IMR-90 (cell line): ENCODE measurements at regions not wholly inside any gene's neighbourhood (a gene's known extent, or its start where the extent isn't known, plus 50 kb on each side); places are given as distances from the start of the nearest gene placed in this dataset.

ENCODE experiments used
- ATAC-seq: fragments of 200-7000 bp; cut with Tn5 transposase; 2 replicates; pipeline ENCODE4 v1.9.1; 2020; ENCODE audit warnings: low read depth, mild to moderate bottlenecking, moderate library complexity
- BruUV-seq: library from RNA; stranded (reverse); fragments of 400-500 nt; replicated peaks from 2 replicates; lab custom pipeline; 2021; lab: Mats Ljungman, UMichigan
- CTCF ChIA-PET: fragments of 300-600 bp; formaldehyde crosslinking; extraction: SDS; loops from one replicate; lab custom pipeline; 2021; ENCODE audit warnings: antibody characterized with exemption; lab: Yijun Ruan, JAX
- POLR2A ChIA-PET: fragments of 300-600 bp; sonication (Branson Sonifier 250); formaldehyde crosslinking; loops from one replicate; lab custom pipeline; 2022; ENCODE audit warnings: antibody characterized with exemption; ENCODE audit not compliant: unreplicated experiment; lab: Charles Lee
- DNase-seq: peaks from one replicate; pipeline ENCODE4 v3.0.0; 2013
- H2AFZ ChIP-seq: replicated peaks from 2 replicates; pipeline ENCODE3; 2013; ENCODE audit warnings: low read length, mild to moderate bottlenecking; ENCODE audit not compliant: poor library complexity
- H2AK5ac ChIP-seq: 2 replicates; pipeline ENCODE4 v1.6.1; 2013; ENCODE audit warnings: low read depth, low read length, inconsistent platforms
- H2AK9ac ChIP-seq: replicated peaks from 2 replicates; pipeline ENCODE3; 2013; ENCODE audit warnings: mild to moderate bottlenecking, low read depth, low read length, moderate library complexity; ENCODE audit not compliant: poor library complexity
- H2BK120ac ChIP-seq: 2 replicates; pipeline ENCODE4 v1.6.1; 2013; ENCODE audit warnings: low read depth, low read length, inconsistent platforms
- H2BK15ac ChIP-seq: 3 replicates; pipeline ENCODE4 v1.6.1; 2013; ENCODE audit warnings: low read depth, low read length, inconsistent platforms
- H2BK20ac ChIP-seq: 2 replicates; pipeline ENCODE4 v1.6.1; 2013; ENCODE audit warnings: low read depth, mild to moderate bottlenecking, inconsistent platforms, low read length, moderate library complexity
- H2BK5ac ChIP-seq: 2 replicates; pipeline ENCODE4 v1.6.1; 2013; ENCODE audit warnings: mild to moderate bottlenecking, low read depth, low read length, inconsistent platforms; ENCODE audit not compliant: poor library complexity, severe bottlenecking
- H3K14ac ChIP-seq: replicated peaks from 2 replicates; pipeline ENCODE4 v1.6.1; 2013; ENCODE audit warnings: low read depth, low read length, inconsistent platforms
- H3K18ac ChIP-seq: 2 replicates; pipeline ENCODE4 v1.6.1; 2013; ENCODE audit warnings: low read depth, low read length, control low read depth
- H3K23ac ChIP-seq: 2 replicates; pipeline ENCODE4 v1.6.1; 2013; ENCODE audit warnings: low read depth, low read length, inconsistent platforms
- H3K27ac ChIP-seq: 2 replicates; pipeline ENCODE4 v1.5.1; 2013; ENCODE audit warnings: mild to moderate bottlenecking, control low read depth, low read length; ENCODE audit not compliant: insufficient read depth
- H3K27me3 ChIP-seq: 2 replicates; pipeline ENCODE4 v1.6.1; 2013; ENCODE audit warnings: low read length; ENCODE audit not compliant: control insufficient read depth, insufficient read depth
- H3K36me3 ChIP-seq: 2 replicates; pipeline ENCODE4 v1.6.1; 2013; ENCODE audit warnings: low read length, mixed read lengths; ENCODE audit not compliant: control insufficient read depth, insufficient read depth
- H3K4ac ChIP-seq: 2 replicates; pipeline ENCODE4 v1.6.1; 2013; ENCODE audit warnings: low read depth, low read length, inconsistent platforms
- H3K4me1 ChIP-seq: 2 replicates; pipeline ENCODE4 v1.6.1; 2013; ENCODE audit warnings: low read length, mixed read lengths; ENCODE audit not compliant: control insufficient read depth, insufficient read depth
- H3K4me2 ChIP-seq: 2 replicates; pipeline ENCODE4 v1.6.1; 2013; ENCODE audit warnings: low read depth, mild to moderate bottlenecking, control low read depth, low read length, moderate library complexity
- H3K4me3 ChIP-seq: 2 replicates; pipeline ENCODE4 v1.5.1; 2013; ENCODE audit warnings: low read depth, mild to moderate bottlenecking, control low read depth, low read length, moderate library complexity; ENCODE audit not compliant: insufficient read depth
- H3K56ac ChIP-seq: 2 replicates; pipeline ENCODE4 v1.6.1; 2013; ENCODE audit warnings: low read length, inconsistent platforms; ENCODE audit not compliant: insufficient read depth; ENCODE audit errors: extremely low read depth
- H3K79me1 ChIP-seq, 2 experiments: 2 replicates each; pipeline ENCODE4 v1.6.1; 2013; ENCODE audit warnings: low read length in 2 of 2, inconsistent platforms in 1 of 2, low read depth in 1 of 2
- H3K9ac ChIP-seq: 2 replicates; pipeline ENCODE4 v1.6.1; 2013; ENCODE audit warnings: low read depth, low read length, control low read depth
- H3K9me1 ChIP-seq: 2 replicates; pipeline ENCODE4 v1.6.1; 2013; ENCODE audit warnings: low read length, inconsistent platforms; ENCODE audit not compliant: insufficient read depth
- H3K9me3 ChIP-seq: 2 replicates; pipeline ENCODE4 v1.6.1; 2013; ENCODE audit warnings: low read length; ENCODE audit not compliant: control insufficient read depth, insufficient read depth
- H4K20me1 ChIP-seq: 2 replicates; pipeline ENCODE4 v1.6.1; 2013; ENCODE audit warnings: low read length, inconsistent platforms; ENCODE audit not compliant: insufficient read depth
- H4K5ac ChIP-seq: 2 replicates; pipeline ENCODE4 v1.6.1; 2013; ENCODE audit warnings: mild to moderate bottlenecking, low read depth, low read length, control low read depth
- H4K8ac ChIP-seq, 2 experiments: 2 replicates each; pipeline ENCODE4 v1.6.1; 2013; ENCODE audit warnings: low read depth in 2 of 2, low read length in 2 of 2, control low read depth in 1 of 2, inconsistent platforms in 1 of 2
- H4K91ac ChIP-seq: 2 replicates; pipeline ENCODE4 v1.6.1; 2013; ENCODE audit warnings: low read depth, low read length, inconsistent platforms; ENCODE audit not compliant: insufficient read depth
- CHD1 ChIP-seq: IDR thresholded peaks from 2 replicates; pipeline ENCODE4 v1.6.1; 2012; ENCODE audit warnings: low read depth, low read length, improper control_type of control experiment
- MAFK ChIP-seq: IDR thresholded peaks from 2 replicates; pipeline ENCODE4 v1.6.1; 2012; ENCODE audit warnings: low read depth, low read length, improper control_type of control experiment
- MXI1 ChIP-seq: IDR thresholded peaks from 2 replicates; pipeline ENCODE4 v1.6.1; 2012; ENCODE audit warnings: low read depth, mild to moderate bottlenecking, low read length, moderate library complexity, borderline replicate concordance
- NFE2L2 ChIP-seq: fragments of 150-350 bp; IDR thresholded peaks from 2 replicates; pipeline ENCODE4 v1.6.1; 2016; ENCODE audit warnings: low read depth, mild to moderate bottlenecking, low read length
- POLR2A ChIP-seq: IDR thresholded peaks from 2 replicates; pipeline ENCODE4 v1.6.1; 2012; ENCODE audit warnings: mild to moderate bottlenecking, low read depth, low read length
- RAD21 ChIP-seq: IDR thresholded peaks from 2 replicates; pipeline ENCODE4 v1.6.1; 2012; ENCODE audit warnings: low read length, improper control_type of control experiment
- SMC3 ChIP-seq: fragments of 150-350 bp; IDR thresholded peaks from 2 replicates; pipeline ENCODE4 v1.6.1; 2016; ENCODE audit warnings: low read depth, mild to moderate bottlenecking, antibody characterized with exemption, low read length, moderate library complexity
- WGBS, 2 experiments: methylation state at CpG; one replicate each; pipeline versions ENCODE4 v1.1.5 to v1.1.7; 2013; ENCODE audit warnings: missing lambda C conversion rate in 2 of 2; ENCODE audit not compliant: insufficient read length in 1 of 2; ENCODE audit errors: extremely low coverage in 2 of 2; 5-methylcytosine and 5-hydroxymethylcytosine counted together
- dilution Hi-C: fragments of 300-500 bp; cut with HindIII; formaldehyde crosslinking; loops from one replicate; pipeline ENCODE4 v1.14.3; 2018; ENCODE audit warnings: low sequenced_read_pairs; ENCODE audit not compliant: unreplicated experiment
- in situ Hi-C: fragments of 300-500 bp; cut with MboI; formaldehyde crosslinking; loops from 3 replicates; pipeline ENCODE4 v1.14.3; 2019; ENCODE audit warnings: low sequenced_read_pairs, inconsistent platforms, mixed read lengths
- intact Hi-C: fragments of 100-400 bp; cut with micrococcal nuclease; formaldehyde crosslinking; loops from 2 replicates; pipeline ENCODE4 v1.10.0; 2022
- TF ChIP-seq, protein P1 (sequence below): conservative IDR thresholded peaks from 2 replicates; pipeline ENCODE4 v1.5.1; 2012; ENCODE audit warnings: mild to moderate bottlenecking, low read depth, low read length, improper control_type of control experiment

DNA sequence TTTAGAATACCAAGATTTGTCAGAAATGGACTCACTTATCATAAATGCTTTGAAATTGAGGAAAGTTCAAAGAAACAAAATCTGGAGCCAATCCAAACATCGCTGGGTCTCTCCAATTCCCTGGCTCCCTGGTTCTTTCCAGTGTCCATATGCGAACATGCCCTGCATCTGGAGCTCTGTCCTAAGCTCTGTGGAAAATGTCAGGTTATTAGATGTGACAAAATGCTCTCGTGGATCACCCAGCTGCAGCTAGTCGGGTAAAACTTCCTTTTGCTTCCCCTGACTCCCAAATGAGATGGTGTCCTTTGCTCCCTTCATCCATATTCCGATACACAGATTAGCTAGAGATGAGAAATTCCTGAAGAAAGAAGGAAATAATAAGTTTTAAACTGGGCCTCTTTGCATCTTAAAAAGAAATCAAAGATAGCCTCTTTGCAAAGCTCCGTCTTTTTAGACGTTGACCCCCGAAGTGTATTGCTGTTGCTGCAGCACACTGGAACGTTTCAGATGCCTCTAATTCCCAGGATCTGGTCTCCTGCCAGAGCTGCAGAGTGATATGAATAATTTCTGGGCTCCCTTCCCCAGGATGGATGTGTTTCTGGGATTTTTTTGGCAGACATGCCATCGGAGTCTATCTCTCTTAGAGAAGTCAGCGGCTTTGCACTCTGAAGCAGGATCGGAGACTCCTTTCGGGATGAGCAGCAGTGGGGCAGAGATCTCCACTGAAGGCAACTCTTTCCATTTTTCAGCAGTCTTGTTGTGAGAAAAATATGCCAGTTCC, 102.9 kb downstream of the TEX26 start (continued):
- no peak for TF ChIP-seq MXI1
- no peak for TF ChIP-seq NFE2L2
- no peak for TF ChIP-seq RAD21
- no peak for TF ChIP-seq SMC3
- no peak for TF ChIP-seq MAFK

DNA sequence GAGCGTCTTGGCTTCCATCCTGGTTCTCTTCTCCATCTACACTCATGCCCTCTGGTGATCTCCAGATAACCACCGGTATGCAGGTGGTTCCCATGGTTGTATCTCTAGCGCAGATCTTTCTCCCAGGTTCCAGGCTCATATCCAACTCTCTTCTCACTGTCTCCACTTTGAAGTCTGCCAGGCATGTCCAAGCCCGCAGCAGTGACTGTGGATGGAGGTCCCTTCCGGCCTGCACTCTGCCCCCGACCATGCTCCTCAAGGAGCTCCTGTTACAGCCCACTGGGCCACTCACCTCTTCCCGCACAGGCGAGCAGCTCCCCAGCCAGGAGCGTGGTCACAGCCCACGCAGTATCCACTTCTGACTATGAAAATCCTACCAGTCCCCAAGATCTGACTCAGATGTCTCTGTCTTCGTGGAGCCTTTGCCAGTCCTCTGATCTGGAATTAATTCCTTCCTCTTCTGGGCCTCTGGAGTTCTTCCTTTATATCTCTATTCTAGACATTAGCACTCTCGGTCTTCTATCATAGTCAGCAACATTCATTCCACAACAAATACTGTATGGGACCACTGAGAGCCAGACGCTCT, 100.2 kb downstream of the TEX26 start:
- ATAC-seq (no peak), DNase-seq (no peak)
- H2BK20ac ChIP-seq, result no peak overlapping the region
- no peak overlapping the region for H4K91ac ChIP-seq
- H2AFZ ChIP-seq, result no peak overlapping the region
- H3K9me3 ChIP-seq, result no peaks in the 10 kb centered on the region
- H3K23ac ChIP-seq, result no peak overlapping the region
- no peak overlapping the region for H3K27ac ChIP-seq
- ChIA-PET CTCF (no interaction called here), POLR2A (no interaction called here)
- TF ChIP-seq, protein P1, sequence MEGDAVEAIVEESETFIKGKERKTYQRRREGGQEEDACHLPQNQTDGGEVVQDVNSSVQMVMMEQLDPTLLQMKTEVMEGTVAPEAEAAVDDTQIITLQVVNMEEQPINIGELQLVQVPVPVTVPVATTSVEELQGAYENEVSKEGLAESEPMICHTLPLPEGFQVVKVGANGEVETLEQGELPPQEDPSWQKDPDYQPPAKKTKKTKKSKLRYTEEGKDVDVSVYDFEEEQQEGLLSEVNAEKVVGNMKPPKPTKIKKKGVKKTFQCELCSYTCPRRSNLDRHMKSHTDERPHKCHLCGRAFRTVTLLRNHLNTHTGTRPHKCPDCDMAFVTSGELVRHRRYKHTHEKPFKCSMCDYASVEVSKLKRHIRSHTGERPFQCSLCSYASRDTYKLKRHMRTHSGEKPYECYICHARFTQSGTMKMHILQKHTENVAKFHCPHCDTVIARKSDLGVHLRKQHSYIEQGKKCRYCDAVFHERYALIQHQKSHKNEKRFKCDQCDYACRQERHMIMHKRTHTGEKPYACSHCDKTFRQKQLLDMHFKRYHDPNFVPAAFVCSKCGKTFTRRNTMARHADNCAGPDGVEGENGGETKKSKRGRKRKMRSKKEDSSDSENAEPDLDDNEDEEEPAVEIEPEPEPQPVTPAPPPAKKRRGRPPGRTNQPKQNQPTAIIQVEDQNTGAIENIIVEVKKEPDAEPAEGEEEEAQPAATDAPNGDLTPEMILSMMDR, result no peak
- TF ChIP-seq CHD1, result no peak
- no peak for TF ChIP-seq POLR2A
- no peak for TF ChIP-seq MAFK
- H3K14ac ChIP-seq, result no peak overlapping the region
- H3K56ac ChIP-seq, result no peak overlapping the region
- no peaks in the 10 kb centered on the region for H3K9me1 ChIP-seq
- H3K4ac ChIP-seq, result no peak overlapping the region
- H4K5ac ChIP-seq, result no peak overlapping the region
- no peak overlapping the region for H2AK9ac ChIP-seq
- intact Hi-C loops, result no loop called here
- peaks cover 15% of the 10 kb centered on the region for H3K27me3 ChIP-seq
- in situ Hi-C loops, result loop anchor here (25.0 kb wide), 2 partner anchors 395 to 895 kb away; no protein-coding TSS in a partner anchor
- H3K4me2 ChIP-seq, result no peak overlapping the region
- dilution Hi-C loops, result no loop called here
- H3K36me3 ChIP-seq, result no peaks in the 10 kb centered on the region
- no peak overlapping the region for H2BK15ac ChIP-seq
- no TSS peak for BruUV-seq
- H4K8ac ChIP-seq, result no peak overlapping the region
- no peak overlapping the region for H3K4me3 ChIP-seq
- 94% methylated on average over 7 of the region's 13 CpGs; no CpG with 5 or more reads in 1 of the 2 experiments for WGBS, 2 experiments
- H3K79me1 ChIP-seq, result no peaks in the 10 kb centered on the region
- no peak overlapping the region for H2BK120ac ChIP-seq
- H3K9ac ChIP-seq, result no peak overlapping the region
- no peaks in the 10 kb centered on the region for H4K20me1 ChIP-seq
- no peak overlapping the region for H2BK5ac ChIP-seq
- H3K18ac ChIP-seq, result no peak overlapping the region
- no peak overlapping the region for H2AK5ac ChIP-seq
- H3K4me1 ChIP-seq, result no peaks in the 10 kb centered on the region; the same call in 1 of the 2 replicates
